DND-41 (cell line): ENCODE measurements at regions not wholly inside any gene's neighbourhood (a gene's known extent, or its start where the extent isn't known, plus 50 kb on each side); places are given as distances from the start of the nearest gene placed in this dataset.
A peak's percentile ranks its signal among the peaks of the same experiment; 100 is the strongest.

Experiments used
- ATAC-seq: fragments of 200-7000 bp; cut with Tn5 transposase; 3 replicates; pipeline ENCODE4 v1.9.1; 2021; ENCODE audit warnings: low read depth; ENCODE audit not compliant: insufficient read depth
- DNase-seq: peaks from one replicate; pipeline ENCODE4 v3.0.0-alpha.2; 2020
- H2AFZ ChIP-seq: 2 replicates; pipeline ENCODE4 v1.6.0; 2012; ENCODE audit warnings: low read depth, low read length
- H3K27ac ChIP-seq: 2 replicates; pipeline ENCODE4 v1.5.1; 2012; ENCODE audit warnings: low read length, inconsistent platforms
- H3K27me3 ChIP-seq: fragments of 200-600 bp; sonication (generic); 2 replicates; pipeline ENCODE4 v1.6.0; 2012; ENCODE audit warnings: low read length, mild to moderate bottlenecking, inconsistent platforms; ENCODE audit not compliant: insufficient read depth, poor library complexity
- H3K36me3 ChIP-seq: 2 replicates; pipeline ENCODE4 v1.5.1; 2012; ENCODE audit warnings: low read length, inconsistent platforms; ENCODE audit not compliant: insufficient read depth
- H3K4me1 ChIP-seq: 2 replicates; pipeline ENCODE4 v1.5.1; 2012; ENCODE audit warnings: mild to moderate bottlenecking, low read length; ENCODE audit not compliant: insufficient read depth
- H3K4me2 ChIP-seq: 2 replicates; pipeline ENCODE4 v1.6.0; 2012; ENCODE audit warnings: mild to moderate bottlenecking, moderate library complexity, low read length, inconsistent platforms; ENCODE audit not compliant: insufficient read depth
- H3K4me3 ChIP-seq, 2 experiments: fragments of 200-600 bp in 1 of 2; shearing (Covaris generic) in 1 of 2; 2 replicates each; pipeline ENCODE4 v1.5.1; 2012 to 2016; ENCODE audit warnings: inconsistent platforms in 2 of 2, low read length in 2 of 2, mild to moderate bottlenecking in 2 of 2, low read depth in 1 of 2, moderate library complexity in 1 of 2
- H3K79me2 ChIP-seq: 2 replicates; pipeline ENCODE4 v1.6.0; 2012; ENCODE audit warnings: low read length, inconsistent platforms; ENCODE audit not compliant: insufficient read depth
- H3K9ac ChIP-seq: 2 replicates; pipeline ENCODE4 v1.6.0; 2012; ENCODE audit warnings: low read depth, mild to moderate bottlenecking, inconsistent platforms, low read length, moderate library complexity
- H3K9me3 ChIP-seq: 2 replicates; pipeline ENCODE4 v1.5.1; 2012; ENCODE audit warnings: low read length, moderate library complexity, mild to moderate bottlenecking, inconsistent platforms; ENCODE audit not compliant: insufficient read depth, severe bottlenecking
- H4K20me1 ChIP-seq: 2 replicates; pipeline ENCODE4 v1.6.0; 2012; ENCODE audit warnings: low read length; ENCODE audit not compliant: insufficient read depth
- CTCF ChIP-seq: IDR thresholded peaks from 2 replicates; pipeline ENCODE4 v1.5.1; 2012; ENCODE audit warnings: borderline replicate concordance, low read length, moderate library complexity, mild to moderate bottlenecking; ENCODE audit not compliant: poor library complexity, severe bottlenecking; ENCODE audit errors: extremely low read depth
- EZH2 ChIP-seq: IDR thresholded peaks from 3 replicates; pipeline ENCODE4 v1.6.1; 2012; ENCODE audit warnings: borderline replicate concordance, low read depth, mild to moderate bottlenecking, moderate library complexity, low read length, inconsistent platforms; ENCODE audit not compliant: severe bottlenecking

DNA sequence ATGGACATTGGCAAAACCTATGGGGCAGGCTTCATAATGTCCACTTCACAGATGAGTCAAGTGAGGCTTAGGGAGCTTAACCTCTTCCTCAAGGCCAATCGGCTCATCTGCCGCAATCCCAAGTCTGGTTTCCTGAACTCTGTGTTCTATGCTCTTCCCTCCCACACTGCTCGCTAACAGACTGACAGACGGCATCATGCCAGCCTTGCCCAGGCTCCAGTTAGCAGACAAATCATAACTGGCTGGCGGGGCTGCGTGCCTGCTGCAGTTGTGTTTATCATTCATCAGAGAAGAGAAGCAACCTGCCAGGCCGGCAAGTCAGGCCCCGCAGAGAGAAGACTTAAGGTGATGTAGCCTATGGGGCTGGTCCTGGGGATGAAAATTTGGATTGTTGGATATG, 216.2 kb upstream of the ASIC2 start:
- TF ChIP-seq EZH2, result no peak
- no peak for TF ChIP-seq CTCF
- H3K4me1 ChIP-seq, result no peaks in the 10 kb centered on the region
- no peak overlapping the region for H3K4me2 ChIP-seq
- H3K27me3 ChIP-seq, result no peaks in the 10 kb centered on the region
- H3K36me3 ChIP-seq, result no peaks in the 10 kb centered on the region
- H3K9me3 ChIP-seq, result no peaks in the 10 kb centered on the region
- no peak overlapping the region for H3K27ac ChIP-seq
- no peak overlapping the region for H3K4me3 ChIP-seq
- H4K20me1 ChIP-seq, result no peaks in the 10 kb centered on the region
- H3K79me2 ChIP-seq, result no peaks in the 10 kb centered on the region
- no peak overlapping the region for H2AFZ ChIP-seq
- no peak overlapping the region for H3K9ac ChIP-seq
- no peak for ATAC-seq
- no peak for DNase-seq

GRCh38 chr17:33511670-33512069, 218.6 kb upstream of the ASIC2 start:
- no peak overlapping the region for H3K4me2 ChIP-seq
- H2AFZ ChIP-seq, result no peak overlapping the region
- no peaks in the 10 kb centered on the region for H3K9me3 ChIP-seq
- H3K9ac ChIP-seq, result no peak overlapping the region
- no peak overlapping the region for H3K27ac ChIP-seq
- DNase-seq (peak; percentile 7), ATAC-seq (no peak)
- TF ChIP-seq CTCF, result no peak
- no peak for TF ChIP-seq EZH2
- no peaks in the 10 kb centered on the region for H4K20me1 ChIP-seq
- H3K27me3 ChIP-seq, result no peaks in the 10 kb centered on the region
- H3K4me3 ChIP-seq, result no peak overlapping the region
- no peaks in the 10 kb centered on the region for H3K79me2 ChIP-seq
- H3K36me3 ChIP-seq, result no peaks in the 10 kb centered on the region
- H3K4me1 ChIP-seq, result no peaks in the 10 kb centered on the region

GRCh38 chr17:33512113-33512512, 219.0 kb upstream of the ASIC2 start:
- no peaks in the 10 kb centered on the region for H3K27me3 ChIP-seq
- H3K79me2 ChIP-seq, result no peaks in the 10 kb centered on the region
- H3K4me2 ChIP-seq, result no peak overlapping the region
- H3K4me1 ChIP-seq, result no peaks in the 10 kb centered on the region
- H3K4me3 ChIP-seq, result no peak overlapping the region
- ATAC-seq, result no peak
- no peak for TF ChIP-seq CTCF
- TF ChIP-seq EZH2, result no peak
- no peaks in the 10 kb centered on the region for H3K36me3 ChIP-seq
- no peak overlapping the region for H3K9ac ChIP-seq
- DNase-seq, result no peak
- H3K27ac ChIP-seq, result no peak overlapping the region
- no peaks in the 10 kb centered on the region for H3K9me3 ChIP-seq
- H2AFZ ChIP-seq, result no peak overlapping the region
- no peaks in the 10 kb centered on the region for H4K20me1 ChIP-seq

GRCh38 chr17:33513769-33514168, 220.7 kb upstream of the ASIC2 start:
- Histone ChIP-seq H3K4me2 (no peak overlapping the region), H2AFZ (no peak overlapping the region), H4K20me1 (no peaks in the 10 kb centered on the region), H3K4me1 (no peaks in the 10 kb centered on the region), H3K9me3 (no peaks in the 10 kb centered on the region), H3K79me2 (no peaks in the 10 kb centered on the region), H3K27ac (no peak overlapping the region), H3K36me3 (no peaks in the 10 kb centered on the region), H3K4me3 (no peak overlapping the region), H3K27me3 (no peaks in the 10 kb centered on the region), H3K9ac (no peak overlapping the region)
- DNase-seq (no peak), ATAC-seq (no peak)
- TF ChIP-seq EZH2, result no peak
- TF ChIP-seq CTCF, result no peak
